B cell (primary cell): ENCODE measurements at regions not wholly inside any gene's neighbourhood (a gene's known extent, or its start where the extent isn't known, plus 50 kb on each side); places are given as distances from the start of the nearest gene placed in this dataset.

Experiments
- EZH2 ChIP-seq: IDR thresholded peaks from 2 replicates; pipeline ENCODE4 v1.6.1; 2012; ENCODE audit warnings: borderline replicate concordance, low read depth, mild to moderate bottlenecking, moderate library complexity, low read length; ENCODE audit not compliant: insufficient read depth, poor library complexity, severe bottlenecking
- TF ChIP-seq, protein P1 (sequence below): fragments of 200-600 bp; IDR thresholded peaks from one replicate; pipeline ENCODE4 v1.8.0; 2022; ENCODE audit warnings: antibody characterized with exemption, mild to moderate bottlenecking

DNA sequence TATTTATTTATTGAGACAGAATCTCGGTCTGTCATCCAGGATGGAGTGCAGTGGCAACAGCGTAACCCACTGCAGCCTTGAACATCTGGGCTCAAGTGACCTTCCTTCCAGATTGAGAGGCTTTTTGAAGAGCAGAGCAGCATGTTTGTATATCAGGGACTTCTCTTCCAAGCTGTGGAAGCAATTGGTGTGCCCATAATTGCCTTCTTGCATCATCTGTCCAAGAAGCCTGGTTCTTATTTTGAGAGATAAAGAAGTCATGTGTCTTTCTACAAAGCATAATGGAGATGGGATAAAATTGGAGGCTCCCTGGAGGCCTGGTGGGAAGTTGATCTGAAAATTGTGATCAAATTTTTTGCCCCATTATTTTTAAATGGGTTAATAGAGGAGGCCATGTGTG lies 183.8 kb upstream of the MCTP2 start:
- TF ChIP-seq, protein P1, sequence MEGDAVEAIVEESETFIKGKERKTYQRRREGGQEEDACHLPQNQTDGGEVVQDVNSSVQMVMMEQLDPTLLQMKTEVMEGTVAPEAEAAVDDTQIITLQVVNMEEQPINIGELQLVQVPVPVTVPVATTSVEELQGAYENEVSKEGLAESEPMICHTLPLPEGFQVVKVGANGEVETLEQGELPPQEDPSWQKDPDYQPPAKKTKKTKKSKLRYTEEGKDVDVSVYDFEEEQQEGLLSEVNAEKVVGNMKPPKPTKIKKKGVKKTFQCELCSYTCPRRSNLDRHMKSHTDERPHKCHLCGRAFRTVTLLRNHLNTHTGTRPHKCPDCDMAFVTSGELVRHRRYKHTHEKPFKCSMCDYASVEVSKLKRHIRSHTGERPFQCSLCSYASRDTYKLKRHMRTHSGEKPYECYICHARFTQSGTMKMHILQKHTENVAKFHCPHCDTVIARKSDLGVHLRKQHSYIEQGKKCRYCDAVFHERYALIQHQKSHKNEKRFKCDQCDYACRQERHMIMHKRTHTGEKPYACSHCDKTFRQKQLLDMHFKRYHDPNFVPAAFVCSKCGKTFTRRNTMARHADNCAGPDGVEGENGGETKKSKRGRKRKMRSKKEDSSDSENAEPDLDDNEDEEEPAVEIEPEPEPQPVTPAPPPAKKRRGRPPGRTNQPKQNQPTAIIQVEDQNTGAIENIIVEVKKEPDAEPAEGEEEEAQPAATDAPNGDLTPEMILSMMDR: no peak
- no peak for TF ChIP-seq EZH2
